ENCODE measurements at regions not wholly inside any gene's neighbourhood (a gene's known extent, or its start where the extent isn't known, plus 50 kb on each side); places are given as distances from the start of the nearest gene placed in this dataset.

DNA sequence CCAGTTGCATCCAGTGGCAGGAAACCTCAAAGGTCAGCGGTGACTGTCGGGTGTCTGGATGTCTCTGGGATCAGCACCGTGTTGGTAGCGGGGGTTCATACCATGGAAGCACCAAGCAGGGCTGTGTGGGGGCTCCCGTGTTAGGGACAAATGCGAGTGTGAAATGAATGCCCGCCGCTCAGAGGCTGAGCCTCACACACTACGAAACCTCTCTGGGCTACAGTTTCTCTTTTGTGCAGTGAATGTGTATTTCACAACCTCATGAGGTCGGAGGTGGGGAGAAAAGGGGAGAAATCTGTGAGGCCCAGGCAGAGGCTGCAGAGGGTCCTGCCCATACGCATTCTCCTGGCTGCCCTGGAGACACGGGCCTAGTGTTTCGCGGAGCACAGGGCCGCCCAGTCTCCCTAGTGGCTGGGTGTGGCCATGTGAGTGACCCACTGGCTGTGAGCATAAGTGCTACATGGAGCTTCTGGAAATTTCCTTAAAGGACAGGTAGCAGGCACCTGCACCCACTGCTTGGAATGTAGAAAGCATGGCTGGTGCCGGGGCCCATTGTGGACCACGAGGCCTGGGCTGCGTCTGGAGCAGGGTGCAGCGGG is 138.0 kb upstream of the GLI2 start:
- H3K4me3 Mint-ChIP-seq, result no peak overlapping the region
- H4K5ac ChIP-seq (ENCODE audit: insufficient read length, low read depth, low read length), result no peak overlapping the region

More for the DNA sequence above, 138.0 kb upstream of the GLI2 start:
- H3K9me3 Mint-ChIP-seq, result 0 out of 5 replicates have a peak, but pooled peaks cover 0 to 5% of the 10 kb centered on the region in 2 experiments
- H3K27ac Mint-ChIP-seq, result no peak overlapping the region
- Histone ChIP-seq H3T11ph (ENCODE audit: low read length) (no peak overlapping the region), H4K91ac (ENCODE audit: insufficient read length, low read depth, low read length) (no peak overlapping the region), H4K8ac (replicated peaks; ENCODE audit: insufficient read length, low read depth, low read length) (no peak overlapping the region), H3K27me3 (ENCODE audit: insufficient read depth, low read length) (no peaks in the 10 kb centered on the region), H2BK5ac (ENCODE audit: insufficient read length, low read length) (no peak overlapping the region), H3K18ac (ENCODE audit: insufficient read length, low read depth, low read length) (no peak overlapping the region), H3K14ac (ENCODE audit: insufficient read depth, low read length) (no peak overlapping the region), H3K9ac (ENCODE audit: extremely low read depth, insufficient read length, low read length) (no peak overlapping the region), H3K23ac (ENCODE audit: insufficient read length, low read depth, low read length) (no peak overlapping the region), H2BK120ac (ENCODE audit: low read depth, low read length, poor library complexity, severe bottlenecking) (no peak overlapping the region), H2BK12ac (ENCODE audit: insufficient read length, low read depth, low read length) (no peak overlapping the region), H3K4ac (ENCODE audit: low read depth, low read length) (no peak overlapping the region), H3K79me1 (ENCODE audit: insufficient read depth, low read depth, low read length, poor library complexity, severe bottlenecking) (no peaks in the 10 kb centered on the region), H3K23me2 (ENCODE audit: insufficient read length, low read depth, low read length, poor library complexity, severe bottlenecking) (no peaks in the 10 kb centered on the region), H3K4me1 (ENCODE audit: insufficient read depth, low read length) (no peaks in the 10 kb centered on the region), H2AFZ (ENCODE audit: low read length) (no peak overlapping the region), H2AK5ac (ENCODE audit: insufficient read length, low read length) (no peak overlapping the region), H3K27ac (ENCODE audit: insufficient read length, low read depth, low read length) (no peak overlapping the region), H2BK15ac (ENCODE audit: low read depth, low read length) (no peak overlapping the region), H3K4me2 (ENCODE audit: insufficient read depth, insufficient read length, low read length) (no peak overlapping the region), H3K79me2 (ENCODE audit: insufficient read depth, low read length) (no peaks in the 10 kb centered on the region), H3K9me3 (ENCODE audit: control insufficient read depth, low read depth, low read length) (no peaks in the 10 kb centered on the region), H3K56ac (ENCODE audit: insufficient read length, low read depth, low read length) (no peak overlapping the region), H4K20me1 (ENCODE audit: control insufficient read depth, insufficient read depth, insufficient read length) (no peaks in the 10 kb centered on the region), H2BK20ac (ENCODE audit: low read depth, low read length, poor library complexity, severe bottlenecking) (no peak overlapping the region)
- peaks cover 35 to 45% of the 10 kb centered on the region in 2 experiments for H3K4me1 Mint-ChIP-seq
- DNase-seq, result no peak
- WGBS (ENCODE audit: extremely low coverage, insufficient read length, low lambda C conversion rate), result no CpG with 5 or more reads among the region's 19 CpGs
- peaks cover 73% of the 10 kb centered on the region for H3K27me3 Mint-ChIP-seq (ENCODE audit: low read depth)
- H3K36me3 Mint-ChIP-seq (ENCODE audit: insufficient read depth in 1 of 3, low read depth in 3 of 3), result no peaks in the 10 kb centered on the region; a peak in 1 of 7 replicates
- TF ChIP-seq, protein P1, sequence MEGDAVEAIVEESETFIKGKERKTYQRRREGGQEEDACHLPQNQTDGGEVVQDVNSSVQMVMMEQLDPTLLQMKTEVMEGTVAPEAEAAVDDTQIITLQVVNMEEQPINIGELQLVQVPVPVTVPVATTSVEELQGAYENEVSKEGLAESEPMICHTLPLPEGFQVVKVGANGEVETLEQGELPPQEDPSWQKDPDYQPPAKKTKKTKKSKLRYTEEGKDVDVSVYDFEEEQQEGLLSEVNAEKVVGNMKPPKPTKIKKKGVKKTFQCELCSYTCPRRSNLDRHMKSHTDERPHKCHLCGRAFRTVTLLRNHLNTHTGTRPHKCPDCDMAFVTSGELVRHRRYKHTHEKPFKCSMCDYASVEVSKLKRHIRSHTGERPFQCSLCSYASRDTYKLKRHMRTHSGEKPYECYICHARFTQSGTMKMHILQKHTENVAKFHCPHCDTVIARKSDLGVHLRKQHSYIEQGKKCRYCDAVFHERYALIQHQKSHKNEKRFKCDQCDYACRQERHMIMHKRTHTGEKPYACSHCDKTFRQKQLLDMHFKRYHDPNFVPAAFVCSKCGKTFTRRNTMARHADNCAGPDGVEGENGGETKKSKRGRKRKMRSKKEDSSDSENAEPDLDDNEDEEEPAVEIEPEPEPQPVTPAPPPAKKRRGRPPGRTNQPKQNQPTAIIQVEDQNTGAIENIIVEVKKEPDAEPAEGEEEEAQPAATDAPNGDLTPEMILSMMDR (conservative IDR thresholded peaks at IDR 0.05), result no peak

Data from H9 (cell line).